Inferior parietal cortex (tissue), 1 donor: ENCODE measurements at regions not wholly inside any gene's neighbourhood (a gene's known extent, or its start where the extent isn't known, plus 50 kb on each side); places are given as distances from the start of the nearest gene placed in this dataset.

Experiments
- DNase-seq: peaks from one replicate; pipeline ENCODE4 v3.0.0-alpha.2; 2016; ENCODE audit errors: extremely low spot score

DNA sequence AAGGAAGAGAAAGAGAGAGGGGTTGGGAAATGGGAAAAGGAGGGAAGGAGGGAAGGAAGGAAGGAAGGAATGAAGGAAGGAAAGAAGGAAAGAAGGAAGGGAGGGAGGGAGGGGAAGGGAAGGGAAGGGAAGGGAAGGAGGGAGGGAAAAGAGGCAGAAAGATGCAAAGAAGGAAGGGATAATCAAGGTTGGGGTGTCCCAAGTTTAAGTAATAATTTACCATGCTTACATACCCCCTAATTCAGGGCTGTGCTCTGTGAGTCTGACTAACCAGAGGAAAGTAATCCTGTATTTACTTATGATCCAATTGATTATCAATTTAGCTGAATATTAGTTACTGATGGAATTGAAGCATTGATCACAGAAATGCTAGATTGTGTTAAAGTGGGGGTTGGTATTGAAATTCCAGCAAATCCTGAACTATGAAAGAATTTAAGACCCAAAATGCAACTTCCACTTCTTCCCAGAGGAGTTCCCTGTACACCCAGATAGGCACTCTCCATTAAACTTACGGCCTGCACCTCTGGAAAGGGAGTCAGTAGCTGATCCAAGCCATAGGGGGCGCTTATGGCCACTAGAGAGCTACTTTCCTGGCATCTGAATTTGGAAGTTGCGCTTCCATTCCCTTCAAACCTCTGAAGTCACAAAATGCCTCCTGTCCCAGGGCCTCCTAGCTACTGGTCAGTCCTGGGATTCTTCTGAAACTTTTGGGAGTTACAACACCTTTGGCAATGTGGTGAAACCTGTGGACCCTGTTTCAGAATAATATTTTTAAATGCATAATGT is 162.7 kb upstream of the PWP1 start:
- DNase-seq, result no peak

GRCh38 chr12:107523775-107524535 is 161.6 kb upstream of the PWP1 start:
- no peak for DNase-seq

GRCh38 chr12:107525063-107525718 is 160.4 kb upstream of the PWP1 start:
- DNase-seq, result no peak

- DNase-seq, result no peak
These were observed 159.7 kb upstream of the PWP1 start for GRCh38 chr12:107525719-107526554.

- no peak for DNase-seq
These were observed 158.9 kb upstream of the PWP1 start for GRCh38 chr12:107526555-107527180.

DNA sequence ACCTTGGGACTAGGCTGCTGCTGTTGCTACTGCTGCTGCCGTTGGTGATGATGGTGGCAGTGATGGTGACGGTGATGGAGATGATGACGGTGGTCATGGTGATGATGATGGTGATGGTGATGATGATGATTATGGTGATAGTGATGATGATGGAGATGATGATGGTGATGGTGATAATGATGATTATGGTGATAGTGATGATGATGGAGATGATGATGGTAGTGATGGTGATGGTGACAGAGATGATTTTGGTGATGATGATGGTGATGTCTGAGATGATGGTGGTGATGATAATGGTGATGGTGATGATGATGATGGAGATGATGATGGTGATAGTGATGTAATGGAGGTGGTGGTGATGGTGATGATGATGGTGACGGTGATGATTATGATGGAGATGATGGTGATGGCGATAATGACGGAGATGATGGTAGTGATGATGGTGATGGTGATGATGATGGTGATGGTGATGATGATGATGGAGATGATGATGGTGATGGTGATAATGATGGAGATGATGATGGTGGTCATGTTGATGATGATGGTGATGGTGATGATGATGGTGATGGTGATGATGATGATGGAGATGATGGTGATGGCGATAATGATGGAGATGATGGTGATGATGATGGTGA is 156.8 kb upstream of the PWP1 start:
- no peak for DNase-seq

GRCh38 chr12:107529991-107530390 is 155.6 kb upstream of the PWP1 start:
- DNase-seq, result no peak

DNA sequence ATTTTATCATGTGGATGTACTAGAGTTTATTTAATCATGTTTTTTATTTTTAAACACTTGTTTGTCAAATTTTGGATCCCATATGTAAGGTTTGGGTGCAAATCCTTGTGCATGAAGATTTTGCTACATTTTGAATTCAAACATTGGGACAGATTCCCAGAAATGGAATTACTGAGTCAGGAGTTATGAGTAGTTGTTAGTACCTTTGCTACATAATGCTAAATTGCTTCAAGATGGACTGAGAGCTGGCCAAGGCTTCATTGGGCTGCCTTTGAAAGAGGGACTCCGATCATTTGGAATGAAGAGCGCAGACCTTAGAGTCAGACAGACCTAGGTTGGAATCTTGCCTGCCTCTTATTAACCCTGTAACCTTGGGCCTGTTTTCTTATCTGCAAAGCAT is 154.9 kb upstream of the PWP1 start:
- DNase-seq, result no peak

DNA sequence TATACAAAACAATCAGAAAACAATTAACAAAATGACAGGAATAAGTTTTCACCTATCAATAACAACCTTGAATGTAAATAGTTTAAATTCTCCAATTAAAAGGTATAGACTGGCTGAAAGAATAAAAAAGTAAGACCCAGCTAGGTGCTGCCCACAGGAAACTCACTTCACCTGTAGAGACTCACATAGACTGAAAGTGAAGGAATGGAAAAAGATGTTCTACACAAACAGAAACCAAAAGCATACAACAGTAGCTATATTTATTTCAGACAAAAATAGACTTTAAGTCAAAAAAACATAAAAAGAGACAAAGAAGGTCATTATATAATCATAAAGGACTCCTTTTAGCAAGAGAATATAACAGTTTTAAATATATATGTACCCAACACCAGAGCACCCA is 152.4 kb upstream of the PWP1 start:
- DNase-seq, result no peak

- DNase-seq, result no peak
These were observed 149.0 kb upstream of the PWP1 start for GRCh38 chr12:107536613-107537012.

- DNase-seq, result no peak
These were observed 148.0 kb upstream of the PWP1 start for GRCh38 chr12:107537464-107538119.

DNA sequence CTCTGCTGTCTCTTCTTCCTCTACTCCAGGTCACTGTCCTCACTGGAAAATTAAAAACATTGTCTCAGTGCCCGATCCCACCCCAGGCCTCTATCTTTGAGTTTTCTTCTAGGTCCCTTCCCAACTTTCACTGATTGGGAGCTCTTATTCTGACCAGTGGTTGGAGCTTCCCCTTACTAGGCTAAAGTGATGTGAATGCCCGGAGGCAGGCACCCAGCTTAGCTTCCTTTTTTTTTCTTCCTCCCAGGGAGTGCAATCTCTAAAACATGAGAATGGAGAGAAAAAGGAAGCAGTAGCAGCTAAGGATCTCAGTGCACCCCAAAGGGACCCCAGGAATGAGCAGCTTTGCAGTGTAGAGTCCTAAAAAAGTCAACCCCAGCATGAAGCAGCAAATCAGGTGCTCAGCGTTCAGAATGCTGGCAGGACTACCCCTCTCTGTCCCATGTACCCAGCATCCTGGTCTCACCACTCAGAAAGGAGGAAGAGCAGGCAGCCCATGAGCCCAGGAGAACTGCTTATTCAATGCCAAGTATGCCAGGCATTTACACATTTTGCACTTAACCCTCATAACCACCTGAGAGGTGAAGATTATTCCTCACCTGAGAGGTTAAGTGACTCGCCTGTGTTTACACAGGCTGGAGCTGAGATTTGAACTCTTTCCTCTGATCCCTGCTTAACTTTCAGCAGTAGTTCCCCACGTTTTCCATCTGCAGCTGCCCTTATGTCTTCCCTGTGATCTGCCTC is 146.2 kb upstream of the PWP1 start:
- DNase-seq, result no peak

DNA sequence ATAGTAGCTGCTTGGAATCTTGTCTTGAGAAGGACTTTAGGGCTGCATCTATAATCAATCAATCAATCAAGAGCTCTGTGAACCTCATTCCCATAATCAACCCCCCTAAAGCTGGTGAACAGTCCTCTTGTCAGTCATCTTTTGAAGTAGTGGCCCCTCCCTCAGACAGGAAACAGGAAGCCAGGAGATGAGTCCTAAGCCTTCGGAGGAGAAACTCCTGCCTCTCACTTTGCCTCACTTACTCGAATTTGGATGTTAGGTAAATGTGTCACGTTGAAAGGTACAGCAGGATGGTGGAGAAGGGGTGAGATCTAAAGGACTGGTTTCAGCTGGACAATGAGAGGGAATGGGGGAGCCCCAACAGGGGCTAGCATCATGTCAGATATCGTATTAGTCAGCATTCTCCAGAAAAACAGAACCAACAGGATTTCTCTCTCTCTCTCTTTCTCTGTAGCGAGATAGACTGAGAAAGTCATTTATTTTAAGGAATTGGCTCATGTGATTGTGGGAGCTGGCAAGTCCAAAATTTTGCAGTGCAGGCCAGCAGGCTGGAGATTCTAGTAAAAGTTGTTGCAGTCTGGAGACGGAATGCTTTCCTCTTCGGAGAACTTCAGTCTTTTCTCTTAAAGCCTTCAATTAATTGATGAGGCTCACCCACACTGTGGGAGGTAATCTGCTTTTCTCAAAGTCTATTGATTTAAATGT is 144.4 kb upstream of the PWP1 start:
- DNase-seq, result no peak

- no peak for DNase-seq
These were observed 142.2 kb upstream of the PWP1 start for GRCh38 chr12:107543416-107543815.

DNA sequence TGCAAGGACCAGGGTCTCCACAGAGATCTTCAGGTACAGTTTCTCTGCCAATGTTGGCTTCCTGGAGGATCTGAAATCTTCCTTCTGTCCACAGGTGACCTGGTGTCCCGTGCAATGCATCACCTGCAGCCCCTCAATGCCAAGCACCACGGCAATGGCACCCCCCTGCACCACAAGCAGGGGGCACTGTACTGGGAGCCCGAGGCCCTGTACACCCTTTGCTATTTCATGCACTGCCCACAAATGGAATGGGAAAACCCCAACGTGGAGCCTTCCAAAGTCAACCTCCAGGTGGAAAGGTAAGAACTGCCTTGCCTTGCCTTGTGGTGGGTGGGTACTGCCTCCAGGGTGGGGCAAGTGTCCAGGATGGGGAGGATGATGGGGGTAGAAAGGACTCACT is 141.8 kb upstream of the PWP1 start:
- no peak for DNase-seq

DNA sequence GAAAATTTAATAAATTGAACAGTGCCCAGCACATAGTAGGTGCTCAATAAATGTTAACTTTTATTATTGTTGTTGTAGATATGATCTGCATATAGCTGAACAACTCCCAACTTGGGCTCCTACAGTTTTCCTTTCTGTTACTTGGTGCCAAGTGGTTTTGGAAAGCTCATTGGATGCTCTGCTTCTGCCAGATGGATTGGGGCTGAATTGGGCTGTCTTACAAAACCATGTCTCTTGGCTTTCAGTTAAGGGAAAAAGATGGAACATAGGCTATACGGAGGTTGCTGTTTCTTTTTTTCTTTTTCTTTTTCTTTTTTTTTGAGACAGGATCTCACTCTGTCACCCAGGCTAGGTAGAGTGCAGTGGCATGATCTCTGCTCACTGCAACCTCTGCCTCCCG is 140.7 kb upstream of the PWP1 start:
- DNase-seq, result peak; percentile 20

DNA sequence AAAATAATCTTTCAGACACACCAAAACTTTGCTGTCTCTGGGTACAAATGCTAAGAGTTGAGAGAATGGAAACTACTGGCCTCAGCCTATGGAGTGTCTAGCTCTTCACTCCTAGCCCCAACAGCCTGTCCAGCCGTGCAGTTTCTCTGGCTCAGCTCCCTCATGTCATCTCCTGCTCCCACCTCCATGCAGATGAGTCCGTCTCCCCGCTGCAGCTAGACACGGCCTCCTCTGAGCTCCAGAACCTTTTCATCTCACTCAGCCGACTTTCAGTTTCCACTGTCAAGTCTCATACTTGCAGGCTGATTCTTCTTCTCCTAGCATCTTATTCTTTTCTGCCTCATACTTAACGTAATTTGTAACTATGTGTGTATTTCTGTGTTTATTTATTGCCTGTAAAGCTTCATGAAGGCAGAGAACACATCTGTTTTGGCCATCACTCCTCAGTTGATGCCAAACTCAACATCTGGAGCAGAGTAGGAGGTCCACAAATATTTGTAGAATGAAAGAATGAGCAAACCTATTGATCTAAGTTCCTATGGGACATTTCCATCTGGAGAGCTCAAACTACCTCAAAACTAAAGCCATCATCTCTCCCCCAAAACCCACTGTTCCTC is 139.8 kb upstream of the PWP1 start:
- DNase-seq, result no peak

DNA sequence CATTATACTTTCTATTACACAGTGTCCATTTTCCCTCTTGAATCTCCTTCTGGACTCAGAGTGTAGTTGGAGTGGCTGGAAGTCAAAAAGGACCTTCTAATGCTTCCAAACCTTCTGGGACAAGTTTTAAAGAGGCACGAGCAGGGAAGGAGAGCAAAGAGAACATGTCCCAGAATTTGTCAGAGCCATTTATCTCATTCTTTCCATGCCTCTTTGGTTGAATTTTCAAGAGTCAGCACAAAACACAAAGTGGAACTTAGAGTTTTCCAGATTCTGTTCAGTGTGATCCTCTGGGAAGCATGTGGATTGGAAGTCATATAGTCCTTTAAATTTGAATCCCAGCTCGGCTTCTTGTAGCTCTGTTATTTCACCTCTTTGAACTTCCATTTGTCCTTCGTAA is 138.2 kb upstream of the PWP1 start:
- no peak for DNase-seq
